ENCODE measurements at regions not wholly inside any gene's neighbourhood (a gene's known extent, or its start where the extent isn't known, plus 50 kb on each side); places are given as distances from the start of the nearest gene placed in this dataset.

DNA sequence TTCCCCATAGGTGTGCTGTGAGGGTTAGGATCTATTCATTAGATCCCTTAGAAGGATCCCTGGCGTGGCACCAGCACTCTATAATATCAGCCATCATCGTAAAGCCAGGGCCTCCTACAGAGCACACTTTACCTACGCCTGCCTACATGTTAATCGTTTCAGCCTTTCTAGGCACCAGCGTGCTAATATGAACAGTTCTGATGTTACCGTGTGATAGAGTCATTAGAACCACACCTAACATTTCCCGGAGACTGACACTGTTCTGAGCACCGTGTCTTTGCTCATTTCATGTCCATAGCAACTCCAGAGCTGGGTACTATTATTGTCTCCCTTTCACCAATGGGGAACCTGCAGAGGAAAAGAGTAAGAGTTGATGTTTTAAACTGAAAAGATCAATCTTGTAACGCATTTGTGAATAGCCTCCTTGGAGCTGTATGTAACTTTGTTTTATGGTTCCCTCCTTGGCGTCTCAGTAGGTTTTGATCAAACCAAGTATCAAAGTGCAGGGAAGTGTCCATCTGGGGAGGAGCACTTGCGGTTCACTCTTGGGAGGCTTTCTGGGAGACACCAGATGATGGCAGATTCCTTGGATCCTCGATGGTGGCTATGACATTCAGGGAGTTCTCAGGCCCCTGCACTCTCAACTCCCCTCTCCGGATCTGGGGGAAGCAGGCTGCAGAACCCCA is 73.8 kb upstream of the KCNG1 start:
- DNase-seq (ENCODE audit: low read depth), result no peak

- no peak for DNase-seq (ENCODE audit: low read depth)
These were observed 73.0 kb upstream of the KCNG1 start for GRCh38 chr20:51095633-51096521.

DNA sequence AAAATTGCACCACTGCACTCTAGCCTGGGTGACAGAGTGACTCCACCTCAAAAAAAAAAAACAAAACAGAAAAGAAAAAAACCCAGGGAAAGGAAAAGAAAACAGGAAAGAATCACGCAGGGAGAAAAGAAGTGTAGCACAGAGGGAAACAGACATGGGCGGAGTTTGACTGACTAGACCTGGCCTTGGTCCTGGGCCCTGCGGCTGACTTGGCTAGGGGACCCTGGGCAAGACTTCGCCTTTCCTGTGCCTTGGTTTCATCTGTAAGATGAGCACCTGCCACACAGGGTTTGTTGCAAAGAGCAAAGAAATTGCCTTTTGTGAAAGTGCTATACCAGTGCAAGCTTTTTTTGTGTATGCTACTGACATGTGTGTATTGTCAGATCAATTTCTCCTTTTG is 71.3 kb upstream of the KCNG1 start:
- DNase-seq (ENCODE audit: low read depth), result no peak

- no peak for DNase-seq (ENCODE audit: low read depth)
These were observed 70.4 kb upstream of the KCNG1 start for GRCh38 chr20:51093240-51093763.

- DNase-seq (ENCODE audit: low read depth), result no peak
These were observed 69.4 kb upstream of the KCNG1 start for GRCh38 chr20:51092338-51092737.

DNA sequence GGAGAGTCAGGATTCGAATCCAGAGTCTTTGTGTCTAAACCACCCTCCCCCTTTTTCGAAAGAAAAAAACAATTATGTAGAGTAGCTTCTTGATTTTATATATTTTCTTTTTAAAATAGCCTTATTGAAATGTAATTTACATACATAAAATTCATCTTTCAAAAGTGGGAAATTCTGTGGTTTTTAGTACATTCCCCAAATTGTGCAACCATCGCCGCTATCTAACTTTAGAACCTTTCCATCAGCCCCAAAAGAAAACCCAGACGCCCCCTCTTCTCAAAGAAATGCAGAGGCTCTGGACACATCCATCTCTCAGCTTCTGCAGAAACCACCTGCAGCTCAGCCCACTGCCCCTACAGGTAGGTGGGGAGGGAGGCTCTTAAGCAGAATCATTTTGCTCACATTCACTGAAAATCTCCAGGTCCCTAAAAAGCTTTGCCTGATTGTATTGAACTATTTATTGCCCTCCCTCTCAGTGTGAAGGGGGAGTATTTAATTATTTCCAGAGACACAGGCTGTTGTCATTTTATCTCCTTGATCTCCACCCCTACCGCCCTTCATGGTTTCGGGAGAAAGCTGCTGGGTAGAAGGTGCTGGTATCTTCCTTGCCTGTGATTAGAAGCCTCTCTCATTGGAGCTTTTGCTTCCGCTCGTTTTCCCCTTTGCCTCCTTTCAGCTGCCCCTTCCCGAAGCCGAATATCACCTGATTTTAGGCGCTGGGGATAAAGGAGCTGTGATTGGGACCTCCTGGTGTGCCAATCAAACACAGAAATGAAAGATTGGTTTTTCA is 68.7 kb upstream of the KCNG1 start:
- no peak for DNase-seq (ENCODE audit: low read depth)

DNA sequence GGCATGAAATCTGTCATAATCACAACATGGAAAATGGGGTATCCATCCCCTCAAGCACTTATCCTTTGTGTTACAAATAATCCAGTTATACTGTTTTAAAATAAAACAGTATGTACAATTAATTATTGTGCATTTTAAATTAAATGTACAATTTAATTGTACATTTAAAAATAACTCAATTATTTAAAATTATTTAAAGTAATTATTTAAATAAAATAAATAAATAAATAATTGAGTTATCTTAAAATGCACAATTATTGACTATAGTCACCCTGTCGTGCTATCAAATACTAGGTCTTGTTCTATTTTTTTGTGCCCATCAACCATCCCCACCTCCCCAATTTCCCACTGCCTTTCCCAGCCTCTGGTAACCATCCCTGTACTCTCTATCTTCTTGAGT is 66.9 kb upstream of the KCNG1 start:
- DNase-seq (ENCODE audit: low read depth), result no peak

GRCh38 chr20:51089272-51089781 is 66.4 kb upstream of the KCNG1 start:
- no peak for DNase-seq (ENCODE audit: low read depth)

GRCh38 chr20:51087266-51087665 is 64.4 kb upstream of the KCNG1 start:
- DNase-seq (ENCODE audit: low read depth), result no peak

DNA sequence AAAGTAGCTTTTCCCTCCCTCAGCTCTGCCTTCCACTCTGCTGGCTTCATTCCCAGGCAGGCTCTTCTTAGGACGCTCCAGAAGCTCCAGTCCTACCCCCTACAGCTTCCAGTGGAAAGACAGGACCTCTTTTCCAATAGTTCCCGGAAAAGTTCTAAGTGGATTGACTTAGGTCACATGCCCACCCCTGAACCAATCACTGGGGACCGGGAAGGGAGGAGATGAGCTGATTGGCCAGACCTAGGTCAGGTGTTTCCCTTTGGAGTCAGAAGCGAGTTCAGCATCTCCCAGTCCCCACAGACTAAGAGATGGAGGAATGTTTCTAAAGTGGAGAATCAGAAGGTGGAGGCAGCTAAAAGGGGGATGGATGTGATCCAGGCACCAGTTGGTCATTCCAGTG is 62.9 kb upstream of the KCNG1 start:
- DNase-seq (ENCODE audit: low read depth), result no peak

GRCh38 chr20:51084593-51085377 is 61.9 kb upstream of the KCNG1 start:
- DNase-seq (ENCODE audit: low read depth), result no peak

- no peak for DNase-seq (ENCODE audit: low read depth)
These were observed 60.5 kb upstream of the KCNG1 start for GRCh38 chr20:51083447-51083846.

DNA sequence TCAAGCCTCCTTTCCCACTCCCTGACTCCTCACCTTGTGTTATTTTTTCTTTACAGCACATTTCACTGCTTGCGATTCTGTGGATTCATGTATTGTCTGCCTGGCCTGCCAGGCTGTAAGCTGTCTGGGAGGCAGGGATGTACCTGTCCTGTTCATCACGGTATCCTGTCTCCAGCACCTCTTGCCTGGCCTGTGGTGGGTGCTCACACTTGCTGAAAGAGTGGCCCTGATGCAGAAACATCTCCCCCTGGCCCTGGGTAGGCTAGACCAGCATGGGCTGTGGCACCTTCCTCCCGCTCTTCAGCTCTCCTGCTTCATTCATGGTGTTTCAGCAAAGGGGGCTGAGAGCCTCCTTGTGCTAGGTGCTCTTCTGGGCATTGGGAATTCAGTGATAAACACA is 60.1 kb upstream of the KCNG1 start:
- DNase-seq (ENCODE audit: low read depth), result no peak

- DNase-seq (ENCODE audit: low read depth), result no peak
These were observed 57.6 kb upstream of the KCNG1 start for GRCh38 chr20:51080516-51080915.

GRCh38 chr20:51079488-51079887 is 56.6 kb upstream of the KCNG1 start:
- DNase-seq (ENCODE audit: low read depth), result no peak

GRCh38 chr20:51077686-51078060 is 54.8 kb upstream of the KCNG1 start:
- DNase-seq (ENCODE audit: low read depth), result no peak

GRCh38 chr20:51076786-51077685 is 54.1 kb upstream of the KCNG1 start:
- no peak for DNase-seq (ENCODE audit: low read depth)

DNA sequence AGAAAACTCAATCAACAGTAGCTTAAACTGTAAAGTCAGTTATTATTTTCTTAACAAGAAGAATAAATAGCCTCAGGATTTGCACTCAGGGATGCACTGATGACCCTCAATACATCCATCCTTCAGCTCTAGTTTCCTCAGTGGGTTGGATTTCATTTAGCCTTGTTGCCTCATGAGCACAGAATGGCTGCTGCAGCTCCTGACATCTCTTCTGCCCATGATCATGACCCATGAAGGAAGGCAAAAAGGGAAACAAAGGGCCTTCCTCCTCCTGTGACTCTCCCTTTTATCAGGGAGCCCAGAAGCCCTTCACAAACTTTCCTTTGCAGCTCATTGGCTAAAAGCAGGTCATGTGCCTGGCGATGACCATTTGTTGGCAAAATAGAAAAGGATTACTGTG is 51.2 kb upstream of the KCNG1 start:
- no peak for DNase-seq (ENCODE audit: low read depth)

All from T follicular helper cell (primary cell).